Fibroblast of lung (primary cell): ENCODE measurements at regions not wholly inside any gene's neighbourhood (a gene's known extent, or its start where the extent isn't known, plus 50 kb on each side); places are given as distances from the start of the nearest gene placed in this dataset.

Experiments used
- DNase-seq, 2 donors: peaks; one replicate each; pipeline versions ENCODE4 v3.0.0 to v3.0.0-alpha.2; 2010; ENCODE audit warnings: low read depth in 2 of 2
- H2AFZ ChIP-seq: 2 replicates; pipeline ENCODE4 v1.5.1; 2012; ENCODE audit warnings: low read length, control low read depth, inconsistent platforms
- H3K27ac ChIP-seq: 2 replicates; pipeline ENCODE4 v1.5.1; 2011; ENCODE audit warnings: low read length, control low read depth; ENCODE audit not compliant: insufficient read depth
- H3K27me3 ChIP-seq: 2 replicates; pipeline ENCODE4 v1.5.1; 2011; ENCODE audit warnings: mild to moderate bottlenecking, low read length; ENCODE audit not compliant: control insufficient read depth, insufficient read depth
- H3K36me3 ChIP-seq: 2 replicates; pipeline ENCODE4 v1.5.1; 2011; ENCODE audit warnings: low read length; ENCODE audit not compliant: control insufficient read depth, insufficient read depth
- H3K4me1 ChIP-seq: 2 replicates; pipeline ENCODE4 v1.5.1; 2011; ENCODE audit warnings: low read length; ENCODE audit not compliant: control insufficient read depth, insufficient read depth; ENCODE audit errors: extremely low read depth
- H3K4me2 ChIP-seq: 2 replicates; pipeline ENCODE4 v1.5.1; 2011; ENCODE audit warnings: low read length, control low read depth; ENCODE audit not compliant: insufficient read depth; ENCODE audit errors: extremely low read depth
- H3K4me3 ChIP-seq, 4 experiments: fragments of 200-600 bp in 1 of 4; sonication (generic) in 1 of 4; replicated peaks in 1 of 4; 2 replicates each; pipeline ENCODE4 v1.5.1; 2011 to 2016; ENCODE audit warnings: low read length in 4 of 4, low read depth in 3 of 4, mild to moderate bottlenecking in 3 of 4, control low read depth in 2 of 4, inconsistent platforms in 1 of 4, mixed read lengths in 1 of 4; ENCODE audit not compliant: insufficient read depth in 1 of 4; ENCODE audit errors: control extremely low read depth in 1 of 4
- H3K79me2 ChIP-seq: 2 replicates; pipeline ENCODE4 v1.5.1; 2012; ENCODE audit warnings: mild to moderate bottlenecking, low read length, inconsistent platforms; ENCODE audit not compliant: control insufficient read depth, insufficient read depth
- H3K9ac ChIP-seq: 2 replicates; pipeline ENCODE4 v1.5.1; 2011; ENCODE audit warnings: mild to moderate bottlenecking, low read length, control low read depth; ENCODE audit not compliant: insufficient read depth
- H3K9me3 ChIP-seq: 2 replicates; pipeline ENCODE4 v1.5.1; 2012; ENCODE audit warnings: low read depth, low read length; ENCODE audit not compliant: control insufficient read depth, insufficient read depth
- H4K20me1 ChIP-seq: 2 replicates; pipeline ENCODE4 v1.5.1; 2011; ENCODE audit warnings: low read length; ENCODE audit not compliant: control insufficient read depth, insufficient read depth; ENCODE audit errors: extremely low read depth
- CTCF ChIP-seq, 2 donors: IDR thresholded peaks in 1 of 2; conservative IDR thresholded peaks in 1 of 2; 1 replicate in 1 of 2; 2 replicates in 1 of 2; pipeline ENCODE4 v1.5.1; 2011 to 2012; ENCODE audit warnings: low read length in 2 of 2, control low read depth in 1 of 2, inconsistent platforms in 1 of 2, low read depth in 1 of 2, mild to moderate bottlenecking in 1 of 2
- EZH2 ChIP-seq: IDR thresholded peaks from 2 replicates; pipeline ENCODE4 v1.5.1; 2012; ENCODE audit warnings: low read length, control low read depth, mild to moderate bottlenecking; ENCODE audit errors: missing control alignments

GRCh38 chr1:175824079-175824478, 80.7 kb upstream of the TNR start:
- TF ChIP-seq EZH2 (no peak), CTCF (conservative IDR thresholded peaks at IDR 0.05 in 1 of 2, IDR thresholded peaks at IDR 0.05 in 1 of 2; ENCODE audit: low read depth in 1 of 2, low read length in 2 of 2) (no peak)
- Histone ChIP-seq H3K36me3 (no peaks in the 10 kb centered on the region), H3K79me2 (no peaks in the 10 kb centered on the region), H2AFZ (no peak overlapping the region), H3K27ac (no peak overlapping the region), H3K4me1 (no peaks in the 10 kb centered on the region), H3K9ac (no peak overlapping the region), H3K27me3 (no peaks in the 10 kb centered on the region), H3K9me3 (no peaks in the 10 kb centered on the region), H3K4me2 (no peak overlapping the region), H3K4me3 (no peak overlapping the region), H4K20me1 (no peaks in the 10 kb centered on the region)
- no peak for DNase-seq

GRCh38 chr1:175823406-175823805, 80.0 kb upstream of the TNR start:
- H3K4me2 ChIP-seq: no peak overlapping the region
- no peak overlapping the region for H3K9ac ChIP-seq
- TF ChIP-seq CTCF (conservative IDR thresholded peaks at IDR 0.05 in 1 of 2, IDR thresholded peaks at IDR 0.05 in 1 of 2; ENCODE audit: low read depth in 1 of 2, low read length in 2 of 2) (no peak), EZH2 (no peak)
- DNase-seq: no peak
- H3K36me3 ChIP-seq: no peaks in the 10 kb centered on the region
- H4K20me1 ChIP-seq: no peaks in the 10 kb centered on the region
- H2AFZ ChIP-seq: no peak overlapping the region
- H3K27me3 ChIP-seq: no peaks in the 10 kb centered on the region
- no peaks in the 10 kb centered on the region for H3K4me1 ChIP-seq
- H3K9me3 ChIP-seq: no peaks in the 10 kb centered on the region
- no peak overlapping the region for H3K27ac ChIP-seq
- H3K4me3 ChIP-seq: no peak overlapping the region
- H3K79me2 ChIP-seq: no peaks in the 10 kb centered on the region

- TF ChIP-seq EZH2 (no peak), CTCF (conservative IDR thresholded peaks at IDR 0.05 in 1 of 2, IDR thresholded peaks at IDR 0.05 in 1 of 2; ENCODE audit: low read depth in 1 of 2, low read length in 2 of 2) (no peak)
- Histone ChIP-seq H3K27me3 (no peaks in the 10 kb centered on the region), H3K36me3 (no peaks in the 10 kb centered on the region), H3K27ac (no peak overlapping the region), H3K9me3 (no peaks in the 10 kb centered on the region), H3K4me3 (no peak overlapping the region), H3K9ac (no peak overlapping the region), H4K20me1 (no peaks in the 10 kb centered on the region), H3K79me2 (no peaks in the 10 kb centered on the region), H3K4me1 (no peaks in the 10 kb centered on the region), H2AFZ (no peak overlapping the region), H3K4me2 (no peak overlapping the region)
- peak in 1 of 2 donors; percentile 41 for DNase-seq
These were observed 79.2 kb upstream of the TNR start for GRCh38 chr1:175822580-175822979.
